PFSK-1 (cell line): ENCODE measurements at regions not wholly inside any gene's neighbourhood (a gene's known extent, or its start where the extent isn't known, plus 50 kb on each side); places are given as distances from the start of the nearest gene placed in this dataset.

ENCODE experiments used
- FOXP2 ChIP-seq: optimal IDR thresholded peaks from 2 replicates; pipeline ENCODE3; 2011; ENCODE audit warnings: borderline replicate concordance, control low read depth, inconsistent platforms; ENCODE audit not compliant: insufficient read depth; ENCODE audit errors: extremely low read length, extremely low read depth
- POLR2AphosphoS5 ChIP-seq: IDR thresholded peaks from 2 replicates; pipeline ENCODE4 v1.6.1; 2012; ENCODE audit warnings: low read depth, mild to moderate bottlenecking, control low read depth, low read length, moderate library complexity
- SIN3A ChIP-seq: IDR thresholded peaks from 2 replicates; pipeline ENCODE4 v1.6.1; 2012; ENCODE audit warnings: mild to moderate bottlenecking, low read length, moderate library complexity, borderline replicate concordance; ENCODE audit not compliant: insufficient read depth
- TAF1 ChIP-seq: IDR thresholded peaks from 2 replicates; pipeline ENCODE4 v1.6.1; 2012; ENCODE audit warnings: low read length, control low read depth, borderline replicate concordance; ENCODE audit not compliant: insufficient read depth
- TF ChIP-seq, protein P1 (sequence below), 2 experiments: IDR thresholded peaks; 2 replicates each; pipeline versions ENCODE4 v1.6.1 to v1.8.0; 2011 to 2012; ENCODE audit warnings: low read depth in 2 of 2, low read length in 2 of 2, control low read depth in 1 of 2, inconsistent platforms in 1 of 2, mild to moderate bottlenecking in 1 of 2, moderate library complexity in 1 of 2; ENCODE audit not compliant: insufficient read depth in 1 of 2

DNA sequence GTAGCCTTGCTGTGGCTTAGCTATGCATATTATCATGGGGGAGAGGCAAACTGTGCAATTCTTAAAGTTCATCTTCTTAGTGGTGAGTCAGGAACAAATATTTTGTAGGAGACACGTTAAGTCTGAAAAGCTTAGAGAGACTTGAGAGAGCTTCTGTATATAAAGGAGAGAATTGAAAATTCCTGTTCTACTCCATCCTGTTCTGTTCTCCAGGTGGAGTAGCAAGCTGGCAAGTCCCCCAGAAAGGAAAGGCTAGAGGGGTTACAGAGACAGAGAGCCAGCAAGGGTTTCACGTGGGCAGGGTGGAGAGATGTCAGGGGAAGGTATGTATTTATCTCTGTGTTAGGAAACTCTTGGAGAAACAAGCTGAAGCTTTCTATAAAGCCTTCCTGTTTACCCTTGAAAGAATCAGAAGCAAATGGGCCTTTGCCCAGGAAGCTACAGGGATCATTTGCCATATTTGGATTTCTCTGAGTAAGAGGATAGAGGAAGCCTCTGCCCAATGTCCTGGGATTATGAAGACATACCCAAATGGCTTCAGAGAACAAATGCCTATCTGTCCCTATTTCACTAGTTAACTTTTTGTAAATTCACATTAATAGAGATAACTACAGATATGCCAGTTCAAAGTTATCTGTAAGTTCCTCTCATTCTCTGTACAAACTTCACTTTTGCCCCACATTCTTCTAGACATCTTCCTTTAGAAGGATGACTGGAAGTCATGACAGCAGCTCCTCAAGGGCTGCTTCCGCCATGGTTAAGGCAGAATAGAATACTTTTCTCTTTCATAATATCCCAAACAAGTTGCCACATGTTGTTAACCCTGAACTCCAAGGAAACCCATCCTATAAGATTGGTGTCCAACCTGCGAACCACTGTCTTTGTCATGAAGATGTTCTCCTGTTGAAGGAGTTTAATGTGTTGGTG is 126.7 kb upstream of the NEDD9 start:
- no peak for TF ChIP-seq POLR2AphosphoS5
- TF ChIP-seq SIN3A = no peak
- TF ChIP-seq TAF1 = no peak
- TF ChIP-seq, protein P1, sequence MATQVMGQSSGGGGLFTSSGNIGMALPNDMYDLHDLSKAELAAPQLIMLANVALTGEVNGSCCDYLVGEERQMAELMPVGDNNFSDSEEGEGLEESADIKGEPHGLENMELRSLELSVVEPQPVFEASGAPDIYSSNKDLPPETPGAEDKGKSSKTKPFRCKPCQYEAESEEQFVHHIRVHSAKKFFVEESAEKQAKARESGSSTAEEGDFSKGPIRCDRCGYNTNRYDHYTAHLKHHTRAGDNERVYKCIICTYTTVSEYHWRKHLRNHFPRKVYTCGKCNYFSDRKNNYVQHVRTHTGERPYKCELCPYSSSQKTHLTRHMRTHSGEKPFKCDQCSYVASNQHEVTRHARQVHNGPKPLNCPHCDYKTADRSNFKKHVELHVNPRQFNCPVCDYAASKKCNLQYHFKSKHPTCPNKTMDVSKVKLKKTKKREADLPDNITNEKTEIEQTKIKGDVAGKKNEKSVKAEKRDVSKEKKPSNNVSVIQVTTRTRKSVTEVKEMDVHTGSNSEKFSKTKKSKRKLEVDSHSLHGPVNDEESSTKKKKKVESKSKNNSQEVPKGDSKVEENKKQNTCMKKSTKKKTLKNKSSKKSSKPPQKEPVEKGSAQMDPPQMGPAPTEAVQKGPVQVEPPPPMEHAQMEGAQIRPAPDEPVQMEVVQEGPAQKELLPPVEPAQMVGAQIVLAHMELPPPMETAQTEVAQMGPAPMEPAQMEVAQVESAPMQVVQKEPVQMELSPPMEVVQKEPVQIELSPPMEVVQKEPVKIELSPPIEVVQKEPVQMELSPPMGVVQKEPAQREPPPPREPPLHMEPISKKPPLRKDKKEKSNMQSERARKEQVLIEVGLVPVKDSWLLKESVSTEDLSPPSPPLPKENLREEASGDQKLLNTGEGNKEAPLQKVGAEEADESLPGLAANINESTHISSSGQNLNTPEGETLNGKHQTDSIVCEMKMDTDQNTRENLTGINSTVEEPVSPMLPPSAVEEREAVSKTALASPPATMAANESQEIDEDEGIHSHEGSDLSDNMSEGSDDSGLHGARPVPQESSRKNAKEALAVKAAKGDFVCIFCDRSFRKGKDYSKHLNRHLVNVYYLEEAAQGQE (IDR thresholded peaks at IDR 0.05; ENCODE audit: insufficient read depth in 1 of 2, low read depth in 2 of 2, low read length in 2 of 2) = no peak

DNA sequence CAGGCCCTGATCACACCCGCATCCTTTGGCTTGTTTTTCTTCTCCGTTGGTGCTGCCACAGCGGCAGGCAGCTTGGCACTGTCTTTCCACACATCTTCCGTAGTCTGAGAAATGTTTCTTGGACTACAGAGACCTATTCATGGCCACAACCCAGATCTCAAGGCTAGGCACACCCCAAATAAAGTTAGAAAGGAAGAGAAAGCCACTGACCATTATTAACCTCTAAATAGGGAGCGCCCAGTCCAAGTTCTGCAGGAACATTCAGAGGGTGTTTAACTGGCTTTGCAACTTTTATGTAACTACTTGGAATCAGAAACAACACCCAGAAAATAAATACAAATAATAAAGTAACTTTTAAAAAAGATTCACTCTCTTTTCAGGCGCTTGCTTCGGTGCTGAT is 124.8 kb upstream of the NEDD9 start:
- TF ChIP-seq TAF1 (no peak), FOXP2 (no peak), SIN3A (no peak), POLR2AphosphoS5 (no peak)
- TF ChIP-seq, protein P1 (IDR thresholded peaks at IDR 0.05; ENCODE audit: insufficient read depth in 1 of 2, low read depth in 2 of 2, low read length in 2 of 2) = no peak

DNA sequence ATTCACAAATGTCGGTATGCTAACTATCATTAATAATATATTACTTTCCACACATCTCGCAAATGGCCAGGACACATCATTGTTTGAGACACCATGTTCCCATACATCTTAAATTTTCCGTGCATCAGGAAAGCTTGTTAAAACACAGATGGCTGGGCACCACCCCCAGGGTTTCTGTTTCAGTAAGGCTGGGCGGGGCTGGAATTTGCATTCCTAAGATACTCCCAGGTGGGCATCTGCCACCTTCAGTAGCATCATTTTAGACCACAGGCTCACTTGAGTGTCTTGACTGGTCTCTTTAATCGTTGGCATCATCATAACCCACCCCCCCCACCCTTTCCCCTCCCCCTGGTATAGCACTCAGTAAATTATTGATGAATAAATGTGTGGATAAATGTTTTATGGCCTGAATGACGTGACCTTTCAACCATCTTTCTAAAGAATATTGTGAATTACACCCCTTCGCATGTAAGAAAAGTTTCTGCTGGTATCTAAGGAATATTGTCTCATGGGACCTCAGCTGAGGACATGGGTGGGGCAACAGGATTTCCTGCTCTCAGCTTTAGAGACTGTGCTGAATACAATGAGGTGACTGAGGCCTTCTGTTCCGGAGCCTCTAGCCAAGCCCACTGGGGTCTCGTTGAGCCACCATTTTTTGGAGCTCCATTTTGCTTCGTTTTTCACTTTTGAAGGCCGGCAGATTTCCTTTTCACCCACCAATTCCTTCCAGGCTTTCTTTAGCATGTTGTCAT is 124.1 kb upstream of the NEDD9 start:
- TF ChIP-seq, protein P1 (IDR thresholded peaks at IDR 0.05; ENCODE audit: insufficient read depth in 1 of 2, low read depth in 2 of 2, low read length in 2 of 2) = no peak

DNA sequence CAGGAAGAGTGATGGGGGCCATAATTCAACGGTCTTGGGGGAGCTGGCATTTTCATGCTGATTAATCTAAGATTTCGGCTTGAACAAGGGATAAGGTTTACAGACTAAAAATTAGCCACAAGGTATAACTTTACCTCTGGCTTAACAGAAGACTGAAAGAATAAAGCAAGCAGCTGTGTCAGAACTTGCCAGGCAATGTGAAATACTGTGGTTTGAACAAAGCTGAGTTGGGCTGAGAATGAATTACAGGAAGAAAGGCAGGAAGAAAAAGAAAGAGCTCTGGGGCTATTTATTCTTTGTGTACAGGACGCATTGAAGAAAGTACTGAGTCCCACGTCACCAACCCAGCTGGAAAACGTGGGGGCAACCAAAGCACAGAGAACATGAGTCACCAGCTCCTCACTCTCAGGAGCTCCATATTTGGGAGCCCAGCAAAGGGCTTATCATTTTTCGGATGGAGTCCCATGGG is 121.5 kb upstream of the NEDD9 start:
- TF ChIP-seq FOXP2 = peak; percentile 23
- TF ChIP-seq SIN3A = no peak
- TF ChIP-seq, protein P1 (IDR thresholded peaks at IDR 0.05; ENCODE audit: insufficient read depth in 1 of 2, low read depth in 2 of 2, low read length in 2 of 2) = no peak
- TF ChIP-seq POLR2AphosphoS5 = no peak
- no peak for TF ChIP-seq TAF1
